NCI-H2196 treated with DMSO at 0.1 percent for 48 hours (cell line): ENCODE measurements at regions not wholly inside any gene's neighbourhood (a gene's known extent, or its start where the extent isn't known, plus 50 kb on each side); places are given as distances from the start of the nearest gene placed in this dataset.
A peak's percentile ranks its signal among the peaks of the same experiment; 100 is the strongest.
"Not testable (repeated sequence)": the region's sequence is repeated elsewhere in the genome, so short reads cannot be mapped to it uniquely, and the experiment has no call there.

Experiments used
- DNase-seq: peaks from one replicate; lab custom pipeline; 2025; ENCODE audit not compliant: unreplicated experiment; lab: John Stamatoyannopoulos, UW

DNA sequence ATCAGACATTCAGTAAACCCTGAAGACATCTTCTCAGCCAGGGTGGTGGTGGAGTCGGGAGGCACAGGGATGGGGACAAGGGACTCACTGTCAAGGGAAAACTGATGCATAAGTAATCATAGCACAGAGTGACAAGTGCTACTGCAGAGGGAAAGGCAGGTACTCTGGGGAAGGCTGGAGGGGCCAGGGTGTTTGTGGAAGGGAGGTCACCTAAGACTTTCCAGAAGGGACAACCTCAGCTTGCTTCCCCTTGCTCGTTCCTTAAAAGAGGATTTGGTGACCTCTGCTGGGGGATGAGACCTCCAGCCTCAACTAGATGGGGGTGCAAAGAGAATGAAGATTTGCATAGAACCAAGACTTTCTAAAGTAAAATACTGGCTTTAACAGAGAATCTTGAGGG is 99.5 kb downstream of the SLC4A3 start:
- DNase-seq = no peak

DNA sequence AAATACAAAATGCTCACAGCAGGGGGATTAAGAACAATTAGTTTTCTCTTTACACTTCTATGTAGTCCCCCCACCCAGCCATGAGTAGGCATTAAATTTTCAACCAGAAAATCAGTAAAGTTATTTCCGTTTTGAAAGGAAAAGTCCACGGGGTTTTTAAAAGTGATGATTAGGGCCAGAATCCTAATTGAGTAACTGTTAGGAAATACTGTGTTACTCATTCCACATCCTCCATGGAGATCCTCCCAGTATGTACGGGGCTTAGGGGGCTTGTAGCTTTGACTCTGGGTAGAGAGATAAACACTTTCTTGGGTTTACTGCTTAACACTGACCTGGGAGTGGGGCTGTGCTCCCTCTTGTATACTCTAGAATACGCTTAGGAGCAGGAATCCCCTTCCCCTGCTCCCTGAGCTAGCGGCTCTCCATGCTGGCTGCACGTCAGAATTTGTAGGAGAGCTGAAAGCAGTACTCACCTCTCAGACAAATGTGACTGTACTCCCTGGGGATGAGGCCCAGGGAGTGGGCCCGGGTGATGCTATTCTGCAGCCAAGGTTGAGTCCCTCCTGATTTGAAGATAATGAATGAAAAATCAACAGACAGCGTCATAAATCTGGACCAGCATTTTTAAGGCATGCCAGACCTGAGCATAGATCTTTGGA is 100.5 kb downstream of the SLC4A3 start:
- no peak for DNase-seq

DNA sequence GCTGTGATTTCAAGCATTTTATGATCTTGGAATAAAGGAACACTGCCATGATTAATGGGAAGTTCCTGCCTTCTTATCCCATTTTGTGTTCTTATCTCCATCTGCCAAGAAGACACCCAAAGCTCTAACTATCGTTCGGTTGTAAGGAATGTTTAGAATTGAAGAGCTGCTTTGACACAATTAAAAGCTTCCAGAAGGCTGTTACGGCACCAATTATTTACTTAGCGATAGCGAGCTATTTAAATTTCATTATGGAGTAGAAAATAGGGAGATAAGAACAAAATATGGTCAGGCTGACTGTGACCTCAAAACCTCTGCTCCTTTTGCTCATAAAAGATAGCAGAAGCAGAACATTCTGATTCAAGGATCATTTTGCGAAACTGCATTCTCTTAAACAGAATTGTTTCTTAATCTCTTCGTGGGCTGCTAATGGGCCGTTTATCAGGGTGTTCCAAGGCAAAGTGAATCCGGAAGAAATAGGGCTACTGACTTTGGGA is 101.6 kb downstream of the SLC4A3 start:
- DNase-seq = no peak

DNA sequence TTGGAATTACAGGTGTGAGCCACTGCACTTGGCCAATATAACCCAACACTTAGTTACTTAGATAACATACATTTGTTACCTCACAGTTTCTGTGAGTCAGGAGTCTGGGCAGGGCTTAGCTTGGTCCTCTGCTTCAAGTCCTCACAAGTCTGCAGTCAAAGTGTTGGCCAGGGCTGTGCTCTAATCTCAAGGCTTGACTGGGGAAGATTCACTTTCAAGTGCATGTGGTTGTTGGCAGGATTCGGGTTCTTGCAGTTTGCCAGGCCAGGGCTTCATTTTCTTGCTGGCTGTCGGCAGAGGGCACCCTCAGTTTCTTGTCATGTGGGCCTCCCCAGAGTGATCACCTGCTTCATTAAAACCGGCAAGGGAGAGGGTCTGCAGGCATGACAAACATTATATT is 103.7 kb downstream of the SLC4A3 start:
- no peak for DNase-seq

DNA sequence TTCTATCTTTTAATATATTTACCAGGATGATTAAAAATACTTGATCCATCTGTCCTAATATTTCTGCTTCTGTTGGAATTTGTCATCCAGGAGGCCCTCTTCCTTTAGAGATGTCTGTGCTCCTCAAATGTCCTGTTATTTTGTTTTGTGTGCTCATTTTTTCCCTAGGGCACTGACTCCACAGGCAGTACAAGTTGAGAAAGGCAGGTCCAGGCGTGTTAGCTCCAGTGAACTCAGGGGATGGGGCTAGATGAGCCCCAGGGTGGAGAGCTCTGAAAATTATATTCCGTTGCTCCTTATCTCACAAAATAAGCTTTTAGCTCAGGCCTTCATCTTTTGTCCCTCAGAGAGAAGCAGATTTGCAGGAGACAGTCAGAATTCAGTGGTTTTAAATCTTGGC is 105.7 kb downstream of the SLC4A3 start:
- DNase-seq = no peak

DNA sequence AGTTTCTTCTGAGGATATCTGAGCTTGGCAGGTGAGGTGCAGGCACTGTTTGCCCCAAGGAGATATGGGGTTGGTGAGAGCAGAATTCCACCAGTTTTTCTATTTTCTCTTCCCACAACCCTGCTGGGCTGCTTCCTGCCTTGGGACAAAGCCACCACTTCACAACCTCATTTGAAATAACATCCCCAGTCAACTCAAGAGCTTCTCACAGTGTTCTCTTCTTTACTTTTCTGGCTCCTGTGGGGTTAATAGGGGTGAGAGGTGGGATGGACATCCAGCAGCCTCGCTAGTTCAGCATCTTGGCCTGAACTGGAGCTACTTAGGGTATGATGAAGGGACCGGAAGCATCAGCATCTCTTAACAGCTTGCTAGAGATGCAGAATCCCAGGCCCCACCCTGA is 106.3 kb downstream of the SLC4A3 start:
- no peak for DNase-seq

DNA sequence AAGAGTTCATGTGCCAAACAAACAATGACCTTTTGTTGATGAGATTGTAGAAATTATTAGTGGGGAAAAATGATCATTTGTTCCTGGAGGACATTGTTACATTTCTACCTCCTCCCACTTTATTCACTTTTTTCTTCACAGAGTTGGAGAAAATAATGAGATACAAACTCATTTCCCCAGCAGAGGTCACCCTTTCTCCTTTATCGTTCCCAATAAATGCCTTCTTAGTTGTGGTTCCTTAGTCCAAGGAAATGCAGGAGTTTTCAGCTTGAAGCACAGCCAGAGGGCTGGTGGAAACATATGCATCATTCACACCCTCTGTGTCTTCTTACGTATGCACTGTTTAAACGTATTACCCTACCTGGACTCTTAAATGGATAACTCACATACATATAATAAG is 108.8 kb downstream of the SLC4A3 start:
- DNase-seq = peak; percentile 8

DNA sequence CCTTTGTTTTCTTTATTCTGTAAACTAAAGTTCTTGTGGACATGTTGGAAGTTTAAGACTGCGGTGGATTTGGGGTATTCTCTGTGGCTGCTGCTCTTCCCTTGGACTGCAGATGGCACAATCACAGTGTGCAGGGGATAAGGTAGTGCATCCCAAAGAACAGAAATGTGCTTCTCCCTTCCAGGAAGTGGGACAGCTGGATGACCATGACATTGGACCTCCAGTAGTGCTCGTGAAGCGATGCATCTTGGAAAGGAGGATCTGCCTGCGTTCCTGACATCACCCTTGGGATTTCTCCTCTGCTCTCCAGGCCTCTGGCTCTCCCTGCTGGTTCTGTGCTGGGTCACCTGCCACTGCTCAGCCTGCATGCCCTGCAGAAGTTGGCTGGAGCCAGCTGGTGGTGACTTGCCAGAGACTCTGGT is 109.9 kb downstream of the SLC4A3 start:
- no peak for DNase-seq

DNA sequence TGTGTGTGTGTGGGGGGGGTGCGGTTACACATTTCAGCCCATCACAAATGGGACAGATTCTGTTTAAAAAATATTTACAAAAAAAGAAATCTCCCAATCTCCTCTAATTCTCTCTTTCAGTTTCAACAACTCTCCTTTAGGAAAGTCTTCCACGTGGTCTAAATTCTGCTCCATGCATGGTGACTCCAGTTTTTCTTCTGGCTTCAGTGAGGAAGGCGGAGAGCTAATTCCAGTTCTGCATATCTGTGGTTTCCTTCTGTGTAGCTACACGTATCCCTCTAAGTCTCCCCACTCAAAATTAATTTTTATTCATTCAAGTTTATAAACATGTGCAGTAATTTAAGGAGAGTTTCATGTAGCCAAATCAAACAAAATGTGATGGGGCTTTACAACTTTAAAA is 111.6 kb downstream of the SLC4A3 start:
- no peak for DNase-seq

DNA sequence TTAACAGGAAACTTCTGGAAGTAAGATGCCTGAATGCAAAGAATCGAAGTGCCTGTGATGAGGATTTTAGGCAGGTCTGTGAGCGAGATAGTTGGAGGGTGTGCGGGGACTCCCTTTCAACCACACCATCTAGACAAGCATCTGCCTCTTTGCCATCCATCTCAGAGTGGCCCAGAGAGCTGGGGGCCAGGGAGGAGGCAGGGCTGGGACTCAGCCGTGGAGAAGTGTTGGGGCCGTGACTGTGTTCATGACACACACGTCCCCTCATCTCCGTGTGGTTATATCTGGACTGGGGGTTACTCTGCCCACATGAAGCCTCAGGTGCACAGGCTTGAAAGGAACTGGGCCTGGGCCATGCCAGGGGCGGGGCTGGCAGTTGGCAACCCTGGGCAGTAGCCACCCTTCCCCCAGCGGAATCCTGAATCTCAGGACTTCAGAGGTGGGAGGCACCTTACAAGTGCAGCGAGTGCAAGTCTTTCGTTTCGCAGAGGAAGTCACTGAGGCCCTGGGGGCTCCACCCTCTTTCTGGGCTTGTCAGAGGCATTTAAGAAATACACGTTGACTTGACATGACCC is 112.5 kb downstream of the SLC4A3 start:
- no peak for DNase-seq

DNA sequence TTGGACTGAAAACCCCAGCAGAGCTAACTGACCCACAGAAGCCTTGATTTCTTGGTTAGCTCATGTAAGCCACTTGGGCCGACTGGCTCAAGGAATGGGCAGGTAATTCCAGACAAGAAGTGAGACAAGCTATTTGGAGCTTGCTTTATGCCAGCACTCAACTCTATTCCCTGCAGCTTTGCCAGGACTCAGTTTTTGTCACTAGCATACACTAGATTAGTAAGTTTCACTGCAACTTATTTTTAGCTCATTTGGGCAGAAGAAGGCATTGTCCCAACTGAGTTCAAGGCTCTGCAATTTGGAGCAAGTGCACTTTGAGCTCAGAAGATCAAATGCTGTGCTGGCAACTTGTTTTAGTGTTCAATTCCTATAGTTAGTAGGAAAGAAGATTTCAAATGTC is 116.1 kb downstream of the SLC4A3 start:
- no peak for DNase-seq

DNA sequence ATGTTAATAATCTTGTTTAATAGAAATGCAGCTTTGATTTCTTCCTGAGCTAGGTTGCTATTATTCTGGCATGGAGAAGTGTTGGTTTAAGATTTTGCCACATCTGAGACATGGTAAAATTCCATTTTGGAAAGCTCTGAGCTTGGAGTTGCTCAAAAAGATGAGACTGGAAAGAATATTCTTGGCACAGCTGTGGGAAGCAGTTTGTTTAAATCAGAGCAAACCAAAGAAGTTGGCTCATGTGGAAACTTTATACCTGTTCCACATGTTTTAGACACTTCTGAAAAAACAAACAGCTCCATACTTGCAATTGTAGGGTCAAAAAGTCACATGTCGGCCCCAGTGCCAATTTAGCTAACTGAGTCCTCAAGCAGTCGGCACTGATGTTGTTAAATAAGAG is 116.6 kb downstream of the SLC4A3 start:
- no peak for DNase-seq

DNA sequence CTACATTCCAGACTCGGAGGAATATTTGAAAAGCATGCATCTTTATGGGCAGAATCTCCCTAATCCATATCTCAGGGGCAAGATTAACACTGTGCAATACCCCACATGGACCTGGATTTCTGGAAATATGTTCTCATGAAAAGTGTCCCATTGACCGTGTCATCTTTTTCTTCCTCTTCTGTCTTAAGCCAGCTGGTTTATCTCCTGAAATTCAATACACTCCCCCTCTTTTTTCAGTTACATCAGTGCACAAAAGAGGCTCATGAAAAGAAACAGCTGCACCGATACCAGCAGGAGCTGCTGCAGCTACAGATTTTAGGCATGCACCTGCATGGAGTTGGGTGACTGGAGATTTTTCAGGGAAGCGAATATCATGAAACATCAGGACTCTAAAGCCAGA is 117.2 kb downstream of the SLC4A3 start:
- DNase-seq = no peak

DNA sequence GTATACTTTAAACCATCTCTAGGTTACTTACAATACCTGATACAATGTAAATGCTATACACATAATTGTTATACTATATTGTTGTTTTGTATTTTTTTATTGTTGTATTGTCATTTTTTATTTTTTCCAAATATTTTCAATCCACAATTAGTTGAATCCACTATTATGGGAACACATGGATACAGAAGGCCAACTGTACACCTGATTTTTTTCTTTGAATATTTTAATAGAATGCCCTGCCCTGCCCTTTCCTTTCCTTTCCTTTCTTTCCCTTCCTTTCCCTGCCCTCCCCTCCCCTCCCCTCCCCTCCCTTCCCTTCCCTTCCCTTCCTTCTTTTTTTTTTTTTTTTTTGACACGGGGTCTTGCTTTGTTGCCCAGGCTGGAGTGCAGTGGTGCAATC is 120.2 kb downstream of the SLC4A3 start:
- no peak for DNase-seq

DNA sequence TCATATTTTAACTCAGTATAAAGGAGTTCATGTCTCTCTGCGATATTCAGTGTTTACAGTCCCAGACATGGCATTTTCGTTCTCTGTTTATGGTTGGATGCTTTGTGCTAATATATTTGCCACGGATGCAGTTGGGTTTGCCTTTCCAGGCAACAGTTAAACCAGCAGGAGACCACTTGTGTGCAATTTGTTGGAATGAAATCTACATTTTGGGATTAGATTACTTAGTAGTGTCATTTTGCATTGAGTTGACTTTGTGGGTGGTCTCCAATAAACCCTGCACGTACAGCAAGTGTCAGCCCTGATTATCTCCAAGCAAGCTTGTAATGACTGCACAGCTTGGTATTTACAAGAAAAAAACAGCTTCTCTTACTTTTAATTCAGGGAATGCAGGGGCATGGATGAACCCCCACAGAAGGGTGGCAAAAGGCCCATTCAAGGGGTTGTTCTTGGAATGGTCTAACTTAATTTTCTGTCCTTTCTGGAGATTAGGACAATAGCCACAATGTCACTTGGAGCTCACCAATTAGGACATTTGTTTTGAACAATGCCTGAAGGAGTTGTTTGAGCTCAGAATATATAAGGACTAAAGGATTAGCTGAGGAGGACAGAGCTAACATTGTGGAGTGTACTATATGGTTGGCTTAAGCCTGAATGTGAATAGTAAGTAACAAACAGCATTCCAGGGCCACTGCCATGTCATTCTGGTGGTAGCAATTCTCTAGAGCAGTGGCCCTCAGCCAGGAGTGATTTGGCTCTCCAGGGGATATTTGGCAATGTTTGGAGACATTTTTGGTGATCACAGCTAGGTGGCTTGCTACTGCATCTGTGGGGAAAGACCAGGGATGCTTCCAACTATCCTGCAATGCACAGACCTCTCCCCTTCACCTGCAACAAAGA is 121.5 kb downstream of the SLC4A3 start:
- DNase-seq = no peak

DNA sequence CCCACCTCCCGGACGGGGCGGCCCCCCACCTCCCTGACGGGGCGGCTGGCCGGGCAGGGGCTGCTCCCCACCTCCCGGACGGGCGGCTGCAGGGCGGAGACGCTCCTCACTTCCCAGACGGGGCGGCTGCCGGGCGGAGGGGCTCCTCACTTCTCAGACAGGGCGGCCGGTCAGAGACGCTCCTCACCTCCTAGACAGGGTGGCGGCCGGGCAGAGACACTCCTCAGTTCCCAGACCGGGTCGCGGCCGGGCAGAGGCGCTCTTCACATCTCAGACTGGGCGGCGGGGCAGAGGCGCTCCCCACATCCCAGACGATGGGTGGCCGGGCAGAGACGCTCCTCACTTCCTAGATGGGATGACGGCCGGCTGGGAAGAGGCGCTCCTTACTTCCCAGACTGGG is 123.7 kb downstream of the SLC4A3 start:
- not testable (repeated sequence) for DNase-seq

DNA sequence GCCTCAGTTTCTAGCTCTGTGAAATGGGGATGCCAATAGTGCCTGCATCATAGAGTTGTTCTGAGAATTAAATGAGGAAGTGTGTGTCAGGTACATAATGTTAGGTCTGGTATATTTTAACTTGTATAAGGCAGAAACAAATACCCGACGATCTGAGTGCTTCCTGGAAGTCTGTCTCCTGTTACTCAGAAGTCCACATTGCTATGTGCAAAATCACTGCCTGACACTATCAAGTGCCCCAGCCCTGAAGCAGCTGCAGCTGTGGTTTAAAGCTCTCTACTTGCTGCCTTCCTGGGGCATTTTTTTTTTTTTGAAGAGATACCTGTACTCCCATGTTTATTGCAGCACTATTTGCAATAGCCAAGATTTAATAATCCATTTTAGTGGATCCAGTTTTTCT is 125.3 kb downstream of the SLC4A3 start:
- DNase-seq = no peak

DNA sequence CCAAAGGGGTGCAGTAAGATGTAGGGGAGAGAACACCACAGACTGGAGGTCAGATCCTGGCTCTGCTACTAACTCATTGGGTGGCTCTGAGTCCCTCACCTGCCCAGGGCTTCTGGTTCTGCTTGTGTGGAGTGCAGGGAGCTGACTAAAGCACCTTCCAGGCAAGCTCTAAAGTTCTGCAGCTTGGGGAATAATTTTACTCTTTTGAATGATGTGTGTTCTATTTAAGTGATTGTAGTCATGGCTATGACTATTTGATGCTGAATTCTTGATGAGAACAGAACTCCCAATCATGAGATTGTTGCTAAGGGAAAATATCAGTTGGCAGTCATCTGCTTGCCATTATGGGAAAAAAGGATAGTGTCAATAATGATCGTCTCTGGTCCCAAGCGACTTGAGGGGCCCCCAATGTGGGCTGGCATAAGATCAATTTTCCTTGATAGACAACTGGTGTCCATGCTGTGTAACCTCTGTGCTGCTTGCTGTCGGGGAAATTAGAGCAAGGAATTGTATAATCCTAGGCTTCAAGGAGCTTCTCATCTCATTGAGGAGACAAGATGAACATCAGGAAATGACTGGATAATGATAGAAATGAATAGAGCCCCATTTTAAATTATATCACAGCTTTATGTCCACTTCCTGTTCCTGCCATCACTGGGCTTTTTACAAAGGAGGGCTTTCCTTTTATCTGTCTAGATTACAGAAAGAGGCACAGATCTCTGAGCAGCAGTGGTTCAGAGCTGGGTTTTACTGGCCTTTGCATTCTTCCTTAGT is 131.7 kb downstream of the SLC4A3 start:
- no peak for DNase-seq

DNA sequence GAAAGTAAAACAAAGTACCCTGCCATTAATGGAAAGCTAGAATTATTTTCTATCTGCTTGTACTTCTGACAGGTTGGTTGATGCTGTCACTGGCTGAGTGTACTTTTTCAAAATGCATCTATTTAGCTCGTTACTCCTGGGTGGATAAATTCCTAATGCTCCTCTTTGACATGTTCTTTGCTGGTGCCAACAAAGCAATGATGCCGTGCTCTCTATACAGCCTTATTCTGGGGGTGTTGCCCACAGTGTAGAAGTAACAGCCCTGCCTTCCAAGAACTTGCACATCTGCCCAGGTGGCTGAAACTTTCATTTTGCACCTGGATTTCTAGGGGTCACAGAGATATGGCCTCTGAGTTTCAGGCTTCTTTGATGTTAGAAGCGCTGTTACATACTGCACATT is 132.4 kb downstream of the SLC4A3 start:
- no peak for DNase-seq

DNA sequence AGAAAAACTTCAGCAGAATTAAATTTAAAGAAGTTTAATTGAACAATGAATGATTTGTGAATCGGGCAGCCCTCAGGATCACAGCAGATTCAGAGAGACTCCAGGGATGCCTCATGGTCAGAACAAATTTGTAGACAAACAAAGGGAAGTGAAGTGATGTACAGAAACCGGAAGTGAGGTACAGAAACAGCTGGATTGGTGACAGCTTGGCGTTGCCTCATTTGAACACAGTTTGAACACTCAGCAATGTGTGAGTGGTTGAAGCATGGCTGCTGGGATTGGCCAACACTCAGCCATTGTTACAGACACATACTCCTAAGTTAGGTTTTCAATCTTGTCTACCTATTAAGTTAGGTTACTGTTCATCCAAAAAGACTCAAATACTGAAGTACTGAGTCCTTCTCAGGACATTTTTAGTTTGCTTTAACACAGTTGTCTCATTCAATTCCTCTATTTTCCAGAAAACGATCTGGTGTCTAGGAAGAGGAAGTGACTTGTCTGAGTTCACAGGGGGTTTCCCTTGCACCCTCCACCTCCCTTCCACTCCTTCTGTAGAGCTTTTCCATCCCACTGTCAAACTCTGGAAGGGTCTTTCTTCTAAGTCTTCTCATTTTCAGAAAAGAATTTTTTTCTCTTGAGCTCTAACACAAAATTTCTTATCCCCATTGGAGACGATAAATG is 137.9 kb downstream of the SLC4A3 start:
- no peak for DNase-seq

DNA sequence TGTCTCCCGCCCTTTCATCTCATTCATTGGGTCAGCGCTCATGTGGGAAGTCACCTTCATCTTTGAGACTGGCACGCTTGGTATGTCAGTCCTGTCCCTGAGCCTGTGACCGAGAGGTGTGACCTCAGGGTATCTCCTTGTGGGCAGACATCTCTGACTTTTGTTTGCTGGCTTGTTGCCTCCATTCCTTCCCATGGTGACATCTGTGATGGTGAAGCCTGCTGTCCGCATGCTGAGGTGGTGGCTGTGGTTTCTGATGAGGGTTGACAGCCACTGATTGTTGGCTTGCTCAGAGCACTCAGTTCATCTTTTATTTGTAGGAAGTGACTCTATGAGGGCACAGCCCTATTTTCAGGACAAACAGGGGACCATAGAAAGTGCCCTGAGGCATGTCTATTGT is 139.2 kb downstream of the SLC4A3 start:
- no peak for DNase-seq
